PFSK-1 (cell line): ENCODE measurements at regions not wholly inside any gene's neighbourhood (a gene's known extent, or its start where the extent isn't known, plus 50 kb on each side); places are given as distances from the start of the nearest gene placed in this dataset.

ENCODE experiments used
- REST ChIP-seq, 2 experiments: IDR thresholded peaks; 2 replicates each; pipeline versions ENCODE4 v1.6.1 to v1.8.0; 2011 to 2012; ENCODE audit warnings: low read depth in 2 of 2, low read length in 2 of 2, control low read depth in 1 of 2, inconsistent platforms in 1 of 2, mild to moderate bottlenecking in 1 of 2, moderate library complexity in 1 of 2; ENCODE audit not compliant: insufficient read depth in 1 of 2
- TAF1 ChIP-seq: IDR thresholded peaks from 2 replicates; pipeline ENCODE4 v1.6.1; 2012; ENCODE audit warnings: low read length, control low read depth, borderline replicate concordance; ENCODE audit not compliant: insufficient read depth

- TF ChIP-seq TAF1 (no peak), REST (IDR thresholded peaks at IDR 0.05; ENCODE audit: insufficient read depth in 1 of 2, low read depth in 2 of 2, low read length in 2 of 2) (no peak)
Observed at GRCh38 chr7:106344861-106345260, 60.1 kb upstream of the NAMPT start.
